Psoas muscle (tissue), 7 donors: ENCODE measurements at regions not wholly inside any gene's neighbourhood (a gene's known extent, or its start where the extent isn't known, plus 50 kb on each side); places are given as distances from the start of the nearest gene placed in this dataset.
"Not testable (repeated sequence)": the region's sequence is repeated elsewhere in the genome, so short reads cannot be mapped to it uniquely, and the experiment has no call there.

ENCODE experiments used
- ATAC-seq, 4 donors: fragments of 200-7000 bp; cut with Tn5 transposase; one replicate each; pipeline ENCODE4 v1.9.1; 2020; ENCODE audit warnings: moderate library complexity in 3 of 4, mild to moderate bottlenecking in 2 of 4
- DNase-seq, 2 donors: peaks; one replicate each; pipeline ENCODE4 v3.0.0-alpha.2; 2020
- H3K27ac ChIP-seq: fragments of 200-600 bp; one replicate; pipeline ENCODE4 v1.8.0; 2022
- H3K27me3 ChIP-seq, 3 donors: fragments of 200-600 bp in 1 of 3; one replicate each; pipeline versions ENCODE4 v1.6.1 to v1.8.0; 2013 to 2022; ENCODE audit warnings: low read length in 2 of 3, mild to moderate bottlenecking in 2 of 3, moderate library complexity in 1 of 3; ENCODE audit not compliant: insufficient read depth in 3 of 3
- H3K36me3 ChIP-seq, 2 donors: fragments of 200-600 bp in 1 of 2; one replicate each; pipeline versions ENCODE4 v1.6.1 to v1.8.0; 2013 to 2022; ENCODE audit warnings: low read depth in 1 of 2, mild to moderate bottlenecking in 1 of 2, moderate library complexity in 1 of 2; ENCODE audit not compliant: insufficient read depth in 1 of 2
- H3K4me1 ChIP-seq: fragments of 200-600 bp; one replicate; pipeline ENCODE4 v1.8.0; 2022
- H3K4me3 ChIP-seq: fragments of 200-600 bp; one replicate; pipeline ENCODE4 v1.8.0; 2022; ENCODE audit warnings: mild to moderate bottlenecking
- H3K9me3 ChIP-seq: fragments of 200-600 bp; one replicate; pipeline ENCODE4 v1.8.0; 2022
- CTCF ChIP-seq: fragments of 200-600 bp; IDR thresholded peaks from one replicate; pipeline ENCODE4 v1.8.0; 2022; ENCODE audit warnings: antibody characterized with exemption
- WGBS, 3 donors: extraction: QIAGEN DNeasy Blood & Tissue Kit; methylation state at CpG; one replicate each; pipeline versions ENCODE4 v1.1.6 to v1.1.7; 2013; 5-methylcytosine and 5-hydroxymethylcytosine counted together
- intact Hi-C, 2 donors: fragments of 100-400 bp; cut with DNase I; formaldehyde crosslinking; loops; one replicate each; pipeline versions ENCODE4 v1.11.0 to v1.14.2; 2022
- donor health status: healthy with polysubstance abuse.
- donor health status: DM: no; HTN: no; CAD: no; lungs with moderate emphysema.
- donor health status: Bipolar disorder and iron deficiency.
- donor health status: healthy.
- donor health status: DM: yes; HTN: yes; CAD: no.
- donor health status: DM: no; HTN: no; CAD: no.
- donor health status: DM: yes; HTN: yes; CAD: no.

DNA sequence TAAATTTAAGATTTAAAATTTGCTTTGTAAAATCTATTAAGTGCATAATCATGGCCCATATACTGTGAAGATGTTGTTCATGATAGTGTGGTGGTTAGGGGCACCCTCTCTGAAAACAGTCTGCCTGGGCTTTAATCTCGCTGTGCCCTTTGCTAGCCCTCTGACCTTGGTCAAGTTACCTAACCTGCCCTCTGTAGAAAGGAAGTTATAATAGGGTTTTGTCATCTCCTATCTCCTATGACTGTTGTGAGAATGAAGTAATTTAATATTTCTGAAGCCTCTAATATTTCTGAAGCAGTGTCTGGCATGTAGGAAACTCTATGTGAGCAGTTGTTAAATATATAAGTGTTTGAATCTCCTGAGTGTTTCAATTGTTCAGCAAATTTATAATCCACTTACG, 116.6 kb upstream of the IVNS1ABP start:
- no peaks in the 10 kb centered on the region for H3K36me3 ChIP-seq
- no peak for DNase-seq
- no peak for ATAC-seq
- no peak overlapping the region for H3K4me3 ChIP-seq
- H3K4me1 ChIP-seq = no peaks in the 10 kb centered on the region
- intact Hi-C loops = no loop called here
- no peaks in the 10 kb centered on the region for H3K27me3 ChIP-seq
- H3K9me3 ChIP-seq = no peaks in the 10 kb centered on the region
- no peak for TF ChIP-seq CTCF
- WGBS, 3 donors = 47 to 55% (median 53%) methylated on average over 2 of the region's 2 CpGs
- no peak overlapping the region for H3K27ac ChIP-seq

DNA sequence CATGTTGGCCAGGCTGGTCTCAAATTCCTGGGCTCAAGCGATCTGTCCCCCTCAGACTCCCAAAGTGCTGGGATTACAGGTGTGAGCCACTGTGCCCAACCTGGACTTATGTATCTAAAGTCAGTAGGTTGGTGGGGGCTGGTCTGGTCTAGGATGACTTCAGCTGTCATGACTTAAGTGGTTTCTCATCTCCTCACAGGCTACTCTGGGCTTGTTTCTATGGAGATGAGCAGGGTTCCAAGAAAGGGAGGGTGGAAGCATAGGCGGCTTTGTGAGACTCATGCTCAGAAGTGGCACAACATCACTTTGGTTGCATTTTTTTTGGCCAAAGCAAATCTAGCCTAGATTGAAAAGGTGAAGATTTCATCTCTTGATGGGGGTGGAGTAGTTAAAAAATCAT, 115.9 kb upstream of the IVNS1ABP start:
- DNase-seq = no peak
- Histone ChIP-seq H3K36me3 (no peaks in the 10 kb centered on the region), H3K27me3 (no peaks in the 10 kb centered on the region), H3K9me3 (no peaks in the 10 kb centered on the region), H3K4me3 (no peak overlapping the region), H3K27ac (no peak overlapping the region), H3K4me1 (no peaks in the 10 kb centered on the region)
- TF ChIP-seq CTCF = no peak
- no peak for ATAC-seq
- WGBS, 3 donors = 87 to 93% (median 89%) methylated on average over 2 of the region's 2 CpGs
- intact Hi-C loops = no loop called here

DNA sequence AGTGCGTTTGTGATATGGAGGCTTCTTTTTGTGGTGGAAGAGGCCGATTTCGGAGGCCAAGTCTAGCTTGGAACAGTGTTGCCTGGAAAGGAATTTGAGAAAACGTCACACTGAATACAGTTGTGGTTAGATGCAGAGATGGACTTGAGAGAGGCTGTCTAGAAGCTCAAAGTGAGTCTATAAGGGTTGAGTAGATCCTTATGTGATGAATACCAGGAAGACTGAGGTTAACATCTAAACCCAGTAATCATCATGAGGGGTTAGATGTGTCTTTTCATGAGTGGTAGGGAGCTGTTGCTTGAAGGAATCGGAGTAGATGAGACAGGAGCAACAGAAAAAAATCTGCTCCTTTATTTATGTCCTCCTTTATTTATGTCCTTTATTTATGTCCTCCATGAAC, 114.6 kb upstream of the IVNS1ABP start:
- no peak for TF ChIP-seq CTCF
- intact Hi-C loops = no loop called here
- Histone ChIP-seq H3K4me1 (no peaks in the 10 kb centered on the region), H3K9me3 (no peaks in the 10 kb centered on the region), H3K36me3 (no peaks in the 10 kb centered on the region), H3K27ac (no peak overlapping the region), H3K4me3 (no peak overlapping the region), H3K27me3 (no peaks in the 10 kb centered on the region)
- DNase-seq = no peak
- WGBS, 3 donors = 72 to 84% (median 82%) methylated on average over 5 of the region's 5 CpGs
- no peak for ATAC-seq

- not testable (repeated sequence) for ATAC-seq, H3K36me3 ChIP-seq, H3K9me3 ChIP-seq, H3K27ac ChIP-seq, DNase-seq, H3K27me3 ChIP-seq, H3K4me1 ChIP-seq, H3K4me3 ChIP-seq
- 91 to 96% (median 91%) methylated on average over 1 of the region's 1 CpG for WGBS, 3 donors
- intact Hi-C loops = loop anchor here in 1 of 2 donors (5.0 kb wide), 1 partner anchor 243 kb away; no protein-coding TSS in a partner anchor
Measured at GRCh38 chr1:185429668-185430067, 112.6 kb upstream of the IVNS1ABP start.

- DNase-seq (no peak), ATAC-seq (no peak)
- no peaks in the 10 kb centered on the region for H3K9me3 ChIP-seq
- H3K36me3 ChIP-seq = no peaks in the 10 kb centered on the region
- H3K4me1 ChIP-seq = no peaks in the 10 kb centered on the region
- H3K27ac ChIP-seq = peak overlapping the region; percentile 46
- intact Hi-C loops = loop anchor here in 1 of 2 donors (5.0 kb wide), 1 partner anchor 245 kb away; no protein-coding TSS in a partner anchor
- H3K27me3 ChIP-seq = no peaks in the 10 kb centered on the region
- H3K4me3 ChIP-seq = no peak overlapping the region
- 36 to 46% (median 39%) methylated on average over 3 of the region's 3 CpGs for WGBS, 3 donors
- TF ChIP-seq CTCF = no peak
Measured at GRCh38 chr1:185427776-185428175, 110.7 kb upstream of the IVNS1ABP start.
